ENCODE measurements at regions not wholly inside any gene's neighbourhood (a gene's known extent, or its start where the extent isn't known, plus 50 kb on each side); places are given as distances from the start of the nearest gene placed in this dataset.

DNA sequence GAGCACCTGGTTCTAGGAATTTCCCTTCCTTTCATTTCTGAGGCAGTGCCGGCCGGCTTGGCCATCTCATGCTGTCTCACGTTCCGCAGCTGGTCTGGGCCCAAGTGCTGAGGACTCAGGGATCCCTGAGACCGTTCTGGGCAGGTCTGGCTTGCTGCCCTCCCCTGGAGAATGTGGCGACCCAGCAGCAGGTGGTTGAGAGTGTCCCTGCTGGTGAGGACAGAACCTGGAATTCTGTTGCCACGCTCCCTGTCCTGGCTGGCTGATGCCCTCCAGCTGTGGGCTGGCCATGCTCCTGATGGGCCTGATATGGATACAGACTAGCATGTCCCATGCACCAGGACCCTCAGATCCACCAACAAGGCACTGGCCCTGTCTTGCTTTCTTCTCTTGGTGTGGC lies 114.0 kb upstream of the C1QTNF9B start:
- Histone ChIP-seq H3K36me3 (no peaks in the 10 kb centered on the region), H3K27ac (no peak overlapping the region)
- intact Hi-C loops (cut with DNase I) = no loop called here

DNA sequence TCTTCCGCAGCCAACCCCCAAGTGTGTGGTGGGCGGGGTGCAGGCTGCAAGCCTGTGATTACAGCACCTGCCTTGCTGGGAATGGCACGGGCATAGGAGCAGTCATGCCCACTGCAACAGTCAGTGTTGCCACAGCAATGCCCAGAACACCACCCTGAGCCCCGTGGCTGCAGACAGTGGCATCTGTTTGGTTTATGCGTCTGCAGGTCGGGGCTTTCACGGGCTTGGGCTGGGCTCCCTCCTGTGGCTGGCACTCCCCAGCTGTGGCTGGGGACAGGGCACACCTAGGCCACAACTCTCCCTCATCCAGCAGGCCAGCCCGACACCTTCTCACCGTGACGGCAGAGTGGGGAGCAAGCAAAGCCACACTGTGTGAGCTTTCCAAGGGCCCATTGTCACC lies 115.3 kb upstream of the C1QTNF9B start:
- H3K4me3 ChIP-seq = no peak overlapping the region
- no peak overlapping the region for H3K27ac ChIP-seq
- DNase-seq = no peak
- no peaks in the 10 kb centered on the region for H3K36me3 ChIP-seq
- no peaks in the 10 kb centered on the region for H3K27me3 ChIP-seq
- WGBS, 3 donors = 90 to 96% (median 93%) methylated on average over 10 of the region's 10 CpGs
- TF ChIP-seq POLR2A (IDR thresholded peaks at IDR 0.05) = no peak
- TF ChIP-seq EP300 (IDR thresholded peaks at IDR 0.05) = no peak
- TF ChIP-seq, protein P1, sequence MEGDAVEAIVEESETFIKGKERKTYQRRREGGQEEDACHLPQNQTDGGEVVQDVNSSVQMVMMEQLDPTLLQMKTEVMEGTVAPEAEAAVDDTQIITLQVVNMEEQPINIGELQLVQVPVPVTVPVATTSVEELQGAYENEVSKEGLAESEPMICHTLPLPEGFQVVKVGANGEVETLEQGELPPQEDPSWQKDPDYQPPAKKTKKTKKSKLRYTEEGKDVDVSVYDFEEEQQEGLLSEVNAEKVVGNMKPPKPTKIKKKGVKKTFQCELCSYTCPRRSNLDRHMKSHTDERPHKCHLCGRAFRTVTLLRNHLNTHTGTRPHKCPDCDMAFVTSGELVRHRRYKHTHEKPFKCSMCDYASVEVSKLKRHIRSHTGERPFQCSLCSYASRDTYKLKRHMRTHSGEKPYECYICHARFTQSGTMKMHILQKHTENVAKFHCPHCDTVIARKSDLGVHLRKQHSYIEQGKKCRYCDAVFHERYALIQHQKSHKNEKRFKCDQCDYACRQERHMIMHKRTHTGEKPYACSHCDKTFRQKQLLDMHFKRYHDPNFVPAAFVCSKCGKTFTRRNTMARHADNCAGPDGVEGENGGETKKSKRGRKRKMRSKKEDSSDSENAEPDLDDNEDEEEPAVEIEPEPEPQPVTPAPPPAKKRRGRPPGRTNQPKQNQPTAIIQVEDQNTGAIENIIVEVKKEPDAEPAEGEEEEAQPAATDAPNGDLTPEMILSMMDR (IDR thresholded peaks at IDR 0.05) = no peak
- intact Hi-C loops (cut with DNase I) = no loop called here
- no peaks in the 10 kb centered on the region for H3K9me3 ChIP-seq
- H3K4me1 ChIP-seq (ENCODE audit: insufficient read depth) = no peaks in the 10 kb centered on the region

More for the DNA sequence above, 114.0 kb upstream of the C1QTNF9B start:
- H3K4me1 ChIP-seq (ENCODE audit: insufficient read depth) = no peaks in the 10 kb centered on the region
- H3K4me3 ChIP-seq = no peak overlapping the region
- no peaks in the 10 kb centered on the region for H3K9me3 ChIP-seq
- TF ChIP-seq, protein P1 (IDR thresholded peaks at IDR 0.05) = no peak
- no peak for TF ChIP-seq POLR2A (IDR thresholded peaks at IDR 0.05)
- no peak for TF ChIP-seq EP300 (IDR thresholded peaks at IDR 0.05)
- no peak for DNase-seq
- H3K27me3 ChIP-seq = no peaks in the 10 kb centered on the region
- 89 to 98% (median 93%) methylated on average over 7 of the region's 7 CpGs for WGBS, 3 donors

DNA sequence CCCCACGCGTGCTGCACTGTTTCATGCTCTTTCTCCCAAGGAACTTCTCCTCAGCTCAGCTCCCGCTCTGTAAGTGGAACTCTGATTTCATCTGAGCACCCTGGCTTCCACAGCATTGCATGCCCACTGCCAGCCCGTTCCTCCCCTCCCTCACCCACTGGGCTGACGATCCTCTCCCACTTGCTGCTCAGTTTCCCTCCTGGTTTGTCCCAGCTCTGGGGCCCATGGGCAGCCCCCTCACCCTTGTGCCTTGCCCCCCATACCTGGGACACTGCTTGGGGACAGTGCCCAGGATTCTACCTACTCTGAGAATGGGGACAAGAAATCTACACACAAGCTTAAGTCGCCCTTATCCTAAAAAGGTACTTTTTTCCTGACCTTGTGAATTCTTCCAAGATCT lies 115.9 kb upstream of the C1QTNF9B start:
- no peak overlapping the region for H3K27ac ChIP-seq
- H3K27me3 ChIP-seq = peaks cover 2% of the 10 kb centered on the region
- 89 to 95% (median 91%) methylated on average over 6 of the region's 6 CpGs for WGBS, 3 donors
- no peak for DNase-seq
- no peak overlapping the region for H3K4me3 ChIP-seq
- intact Hi-C loops (cut with DNase I) = no loop called here
- H3K4me1 ChIP-seq (ENCODE audit: insufficient read depth) = no peaks in the 10 kb centered on the region
- H3K9me3 ChIP-seq = no peaks in the 10 kb centered on the region
- TF ChIP-seq EP300 (IDR thresholded peaks at IDR 0.05) (no peak), POLR2A (IDR thresholded peaks at IDR 0.05) (no peak)
- TF ChIP-seq, protein P1 (IDR thresholded peaks at IDR 0.05) = no peak
- no peaks in the 10 kb centered on the region for H3K36me3 ChIP-seq

DNA sequence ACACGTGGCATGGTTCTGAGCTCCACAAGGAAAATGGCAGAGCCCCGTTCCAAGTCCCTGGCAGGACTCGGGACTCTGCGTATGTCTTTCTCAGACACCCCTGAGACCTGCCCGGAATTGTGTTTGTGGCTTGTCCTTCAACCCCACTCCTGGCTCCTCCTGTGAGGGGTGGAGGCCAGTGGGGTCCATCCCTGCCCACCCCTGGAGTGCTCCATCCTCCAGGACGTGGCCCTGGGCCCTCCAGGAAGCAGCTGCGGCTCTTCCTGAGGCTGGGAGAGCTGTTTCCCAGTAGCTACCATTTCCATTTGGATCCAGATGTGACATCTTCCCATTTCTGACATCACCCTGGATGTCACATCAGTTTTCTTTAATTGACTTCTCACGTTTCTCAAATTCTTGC lies 118.7 kb upstream of the C1QTNF9B start:
- intact Hi-C loops (cut with DNase I) = loop anchor here in 1 of 4 donors (5.0 kb wide), 1 partner anchor 206 kb away; no protein-coding TSS in a partner anchor
- H3K27me3 ChIP-seq = peaks cover 2% of the 10 kb centered on the region
- 92 to 96% (median 93%) methylated on average over 8 of the region's 8 CpGs for WGBS, 3 donors
- DNase-seq = no peak
- no peak overlapping the region for H3K27ac ChIP-seq
- TF ChIP-seq, protein P1 (IDR thresholded peaks at IDR 0.05) = no peak
- no peak for TF ChIP-seq POLR2A (IDR thresholded peaks at IDR 0.05)
- no peak for TF ChIP-seq EP300 (IDR thresholded peaks at IDR 0.05)
- H3K36me3 ChIP-seq = no peaks in the 10 kb centered on the region
- H3K4me3 ChIP-seq = no peak overlapping the region
- H3K4me1 ChIP-seq (ENCODE audit: insufficient read depth) = no peaks in the 10 kb centered on the region
- H3K9me3 ChIP-seq = no peaks in the 10 kb centered on the region

All from ovary (tissue), 7 donors.